OCI-LY3 (cell line): ENCODE measurements at regions not wholly inside any gene's neighbourhood (a gene's known extent, or its start where the extent isn't known, plus 50 kb on each side); places are given as distances from the start of the nearest gene placed in this dataset.

Experiments used
- H2AFZ ChIP-seq: fragments of 200-600, 300-600 bp; shearing (Covaris generic); 2 replicates; pipeline ENCODE4 v1.6.0; 2014; ENCODE audit warnings: antibody characterized with exemption, low read depth, low read length
- H3K27ac ChIP-seq: fragments of 200-600, 300-600 bp; sonication (generic); 2 replicates; pipeline ENCODE4 v1.5.1; 2014; ENCODE audit warnings: mild to moderate bottlenecking, low read length, moderate library complexity, mixed read lengths
- H3K27me3 ChIP-seq: fragments of 200-600, 300-600 bp; sonication (generic); 2 replicates; pipeline ENCODE4 v1.6.1; 2014; ENCODE audit warnings: low read depth, low read length, mixed read lengths
- H3K36me3 ChIP-seq: fragments of 200-600, 300-600 bp; sonication (generic); replicated peaks from 2 replicates; pipeline ENCODE3; 2014; ENCODE audit warnings: low read depth, low read length, mixed read lengths
- H3K4me1 ChIP-seq: fragments of 300-600, 200-600 bp; sonication (generic); 2 replicates; pipeline ENCODE4 v1.6.1; 2014; ENCODE audit warnings: low read length, mixed read lengths
- H3K4me2 ChIP-seq: fragments of 200-600, 300-600 bp; sonication (generic); 2 replicates; pipeline ENCODE4 v1.6.1; 2014; ENCODE audit warnings: low read length, mixed read lengths
- H3K4me3 ChIP-seq: fragments of 300-600, 200-600 bp; sonication (generic); 2 replicates; pipeline ENCODE4 v1.5.1; 2014; ENCODE audit warnings: antibody characterized with exemption, mild to moderate bottlenecking, low read length, moderate library complexity
- H3K79me2 ChIP-seq: fragments of 300-600, 200-600 bp; shearing (Covaris generic); 2 replicates; pipeline ENCODE4 v1.6.1; 2014; ENCODE audit warnings: mild to moderate bottlenecking, low read length, mixed read lengths
- H3K9ac ChIP-seq: fragments of 300-600, 200-600 bp; shearing (Covaris generic); 2 replicates; pipeline ENCODE4 v1.6.0; 2014; ENCODE audit warnings: mild to moderate bottlenecking, low read length, moderate library complexity
- H3K9me3 ChIP-seq: fragments of 200-600, 300-600 bp; shearing (Covaris generic); 2 replicates; pipeline ENCODE4 v1.6.1; 2014; ENCODE audit warnings: low read length, mixed read lengths; ENCODE audit not compliant: insufficient read depth
- H4K20me1 ChIP-seq: fragments of 200-600, 300-600 bp; sonication (generic); 2 replicates; pipeline ENCODE4 v1.6.1; 2016; ENCODE audit warnings: low read length, mixed read lengths; ENCODE audit not compliant: insufficient read depth
- CTCF ChIP-seq: fragments of 200-600, 300-600 bp; sonication (generic); IDR thresholded peaks from 2 replicates; pipeline ENCODE4 v1.5.1; 2014; ENCODE audit warnings: antibody characterized with exemption, low read length, low read depth
- EZH2phosphoT487 ChIP-seq: fragments of 200-600 bp; shearing (Covaris generic); IDR thresholded peaks from 2 replicates; pipeline ENCODE4 v1.6.1; 2018; ENCODE audit warnings: antibody characterized with exemption, mixed run types, low read depth

- Histone ChIP-seq H3K36me3 (no peaks in the 10 kb centered on the region), H2AFZ (no peak overlapping the region), H3K4me2 (no peak overlapping the region), H3K9ac (no peak overlapping the region), H3K4me3 (no peak overlapping the region), H3K4me1 (no peaks in the 10 kb centered on the region), H3K79me2 (no peaks in the 10 kb centered on the region), H4K20me1 (no peaks in the 10 kb centered on the region), H3K27me3 (no peaks in the 10 kb centered on the region), H3K27ac (no peak overlapping the region), H3K9me3 (no peaks in the 10 kb centered on the region)
- no peak for TF ChIP-seq CTCF
- TF ChIP-seq EZH2phosphoT487 = no peak
Observed at GRCh38 chr1:119191325-119191724, 50.9 kb upstream of the WARS2 start.

- Histone ChIP-seq H4K20me1 (no peaks in the 10 kb centered on the region), H3K4me3 (no peak overlapping the region), H3K4me2 (no peak overlapping the region), H3K79me2 (no peaks in the 10 kb centered on the region), H3K27ac (no peak overlapping the region), H3K4me1 (no peaks in the 10 kb centered on the region), H3K9me3 (no peaks in the 10 kb centered on the region), H3K9ac (no peak overlapping the region), H3K36me3 (no peaks in the 10 kb centered on the region), H2AFZ (no peak overlapping the region), H3K27me3 (no peaks in the 10 kb centered on the region)
- no peak for TF ChIP-seq CTCF
- TF ChIP-seq EZH2phosphoT487 = no peak
Observed at GRCh38 chr1:119204197-119204960, 63.9 kb upstream of the WARS2 start.

- Histone ChIP-seq H3K27ac (no peak overlapping the region), H3K79me2 (no peaks in the 10 kb centered on the region), H3K36me3 (no peaks in the 10 kb centered on the region), H3K9ac (no peak overlapping the region), H3K27me3 (no peaks in the 10 kb centered on the region), H3K4me1 (no peaks in the 10 kb centered on the region), H3K4me2 (no peak overlapping the region), H2AFZ (no peak overlapping the region), H3K9me3 (no peaks in the 10 kb centered on the region), H3K4me3 (no peak overlapping the region), H4K20me1 (no peaks in the 10 kb centered on the region)
- TF ChIP-seq EZH2phosphoT487 (no peak), CTCF (no peak)
Observed at GRCh38 chr1:119204961-119205357, 64.5 kb upstream of the WARS2 start.

- H3K79me2 ChIP-seq = no peaks in the 10 kb centered on the region
- H3K9me3 ChIP-seq = no peaks in the 10 kb centered on the region
- H3K4me2 ChIP-seq = no peak overlapping the region
- no peak overlapping the region for H3K4me3 ChIP-seq
- H3K4me1 ChIP-seq = no peaks in the 10 kb centered on the region
- H3K9ac ChIP-seq = no peak overlapping the region
- TF ChIP-seq CTCF (no peak), EZH2phosphoT487 (no peak)
- H3K27ac ChIP-seq = no peak overlapping the region
- no peak overlapping the region for H2AFZ ChIP-seq
- no peaks in the 10 kb centered on the region for H3K27me3 ChIP-seq
- no peaks in the 10 kb centered on the region for H4K20me1 ChIP-seq
- H3K36me3 ChIP-seq = no peaks in the 10 kb centered on the region
Observed at GRCh38 chr1:119209061-119209460, 68.6 kb upstream of the WARS2 start.
